ENCODE measurements at regions not wholly inside any gene's neighbourhood (a gene's known extent, or its start where the extent isn't known, plus 50 kb on each side); places are given as distances from the start of the nearest gene placed in this dataset.

- no peak for TF ChIP-seq CTCF (IDR thresholded peaks at IDR 0.05)
- TF ChIP-seq MAX (IDR thresholded peaks at IDR 0.05): no peak
- TF ChIP-seq ESRRA (IDR thresholded peaks at IDR 0.05; ENCODE audit: borderline replicate concordance, low read length): no peak
- no peak for TF ChIP-seq POLR2A (IDR thresholded peaks at IDR 0.05; ENCODE audit: low read length)
- TF ChIP-seq MAZ (IDR thresholded peaks at IDR 0.05; ENCODE audit: borderline replicate concordance, low read depth, low read length): no peak
- no peak for TF ChIP-seq RFX5 (IDR thresholded peaks at IDR 0.05)
- no peak for TF ChIP-seq ZFP36 (IDR thresholded peaks at IDR 0.05; ENCODE audit: borderline replicate concordance, partially characterized antibody)
Observed at GRCh38 chr22:44369916-44370801, 57.4 kb upstream of the SHISAL1 start.
